Naive B cell (primary cell): ENCODE measurements at regions not wholly inside any gene's neighbourhood (a gene's known extent, or its start where the extent isn't known, plus 50 kb on each side); places are given as distances from the start of the nearest gene placed in this dataset.

Source experiments
- ATAC-seq, 2 donors: fragments of 150-1000 bp; cut with Tn5 transposase; 2 replicates each; pipeline ENCODE4 v1.10.0; 2021; ENCODE audit warnings: low read depth in 2 of 2, mild to moderate bottlenecking in 2 of 2, moderate library complexity in 2 of 2
- DNase-seq: peaks from one replicate; pipeline ENCODE4 v3.0.0; 2022
- H3K27ac Mint-ChIP-seq, 6 donors: one replicate each; pipeline ENCODE4 v1.8.0; 2020 to 2022; ENCODE audit warnings: mild to moderate bottlenecking in 6 of 6, mixed read lengths in 6 of 6, moderate library complexity in 5 of 6, inconsistent platforms in 2 of 6
- H3K27me3 Mint-ChIP-seq, 3 donors: one replicate each; pipeline ENCODE4 v1.8.0; 2021 to 2022; ENCODE audit warnings: mixed read lengths in 3 of 3, mild to moderate bottlenecking in 1 of 3
- H3K36me3 Mint-ChIP-seq, 2 donors: one replicate each; pipeline ENCODE4 v1.8.0; 2020 to 2022; ENCODE audit warnings: mixed read lengths in 2 of 2, inconsistent platforms in 1 of 2, mild to moderate bottlenecking in 1 of 2
- H3K4me1 Mint-ChIP-seq, 3 donors: one replicate each; pipeline ENCODE4 v1.8.0; 2020 to 2022; ENCODE audit warnings: mixed read lengths in 3 of 3, inconsistent platforms in 1 of 3, mild to moderate bottlenecking in 1 of 3, moderate library complexity in 1 of 3
- H3K4me3 Mint-ChIP-seq, 8 donors: one replicate each; pipeline ENCODE4 v1.8.0; 2020 to 2022; ENCODE audit warnings: mild to moderate bottlenecking in 8 of 8, mixed read lengths in 8 of 8, moderate library complexity in 8 of 8, inconsistent platforms in 2 of 8
- H3K9me3 Mint-ChIP-seq, 7 donors: one replicate each; pipeline ENCODE4 v1.8.0; 2020 to 2022; ENCODE audit warnings: mixed read lengths in 7 of 7, mild to moderate bottlenecking in 5 of 7, inconsistent platforms in 2 of 7, moderate library complexity in 1 of 7

DNA sequence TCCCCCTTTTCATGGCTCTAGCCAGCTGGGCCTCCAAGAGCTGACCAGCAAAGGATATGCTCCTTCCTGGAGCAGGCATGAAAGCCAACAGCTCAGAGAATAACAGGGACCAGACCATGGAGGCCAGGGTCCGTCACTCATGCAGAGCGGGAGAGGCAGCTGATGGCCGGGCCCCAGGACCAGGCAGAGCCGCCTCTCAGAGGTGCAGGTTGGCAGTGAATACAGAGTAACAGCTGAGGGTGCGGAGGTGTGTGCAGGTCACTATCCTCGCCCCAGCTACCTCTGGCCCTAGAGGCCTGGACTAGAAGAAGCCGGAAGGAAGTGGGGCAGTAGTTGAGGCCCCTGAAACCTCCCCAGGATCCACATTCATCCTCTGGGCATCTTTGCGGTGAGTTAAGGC is 1377.3 kb downstream of the TBC1D22A start:
- Mint-ChIP-seq H3K36me3 (peaks cover 0 to 7% of the 10 kb centered on the region in 2 donors), H3K4me1 (peaks cover 16 to 30% (median 23%) of the 10 kb centered on the region in 3 donors), H3K27me3 (peaks cover 9 to 20% (median 19%) of the 10 kb centered on the region in 3 donors), H3K4me3 (peak overlapping the region in 1 of 8 donors; percentile 78), H3K27ac (no peak overlapping the region), H3K9me3 (peaks cover 0 to 7% (median 0%) of the 10 kb centered on the region in 7 donors)
- ATAC-seq (no peak), DNase-seq (no peak)

DNA sequence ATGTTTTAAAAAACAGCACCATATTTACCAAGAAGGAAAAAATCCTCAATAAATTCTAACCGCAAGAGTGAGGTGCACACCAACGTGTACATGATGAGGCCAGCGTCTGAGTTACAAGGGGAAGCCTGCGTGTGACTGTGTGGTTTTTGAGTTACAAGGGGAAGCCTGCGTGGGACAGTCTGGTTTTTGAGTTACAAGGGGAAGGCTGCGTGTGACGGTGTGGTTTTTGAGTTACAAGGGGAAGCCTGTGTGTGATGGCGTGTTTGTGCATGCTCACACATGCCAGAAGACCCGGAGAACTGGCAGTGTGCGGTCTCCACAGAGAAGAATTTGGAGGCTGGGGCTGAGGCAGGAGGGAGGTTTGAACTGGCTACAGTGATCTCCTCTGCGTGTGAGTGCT is 1376.4 kb downstream of the TBC1D22A start:
- Mint-ChIP-seq H3K36me3 (peaks cover 0 to 7% of the 10 kb centered on the region in 2 donors), H3K27ac (peak overlapping the region in 4 of 6 donors; percentile 17 to 80 (median 40)), H3K4me1 (peaks cover 12 to 25% (median 16%) of the 10 kb centered on the region in 3 donors), H3K4me3 (peak overlapping the region in 1 of 8 donors; percentile 6), H3K27me3 (peaks cover 9 to 13% (median 10%) of the 10 kb centered on the region in 3 donors), H3K9me3 (peaks cover 0 to 15% (median 2%) of the 10 kb centered on the region in 7 donors)
- ATAC-seq, result peak; percentile 85 to 92
- DNase-seq, result peak; percentile 6

- H3K36me3 Mint-ChIP-seq, result peaks cover 0 to 7% of the 10 kb centered on the region in 2 donors
- DNase-seq, result no peak
- no peak for ATAC-seq
- peak overlapping the region in 1 of 8 donors; percentile 6 for H3K4me3 Mint-ChIP-seq
- peaks cover 6 to 9% (median 9%) of the 10 kb centered on the region in 3 donors for H3K27me3 Mint-ChIP-seq
- peak overlapping the region in 2 of 6 donors; percentile 17 to 41 for H3K27ac Mint-ChIP-seq
- peaks cover 12 to 21% (median 16%) of the 10 kb centered on the region in 3 donors for H3K4me1 Mint-ChIP-seq
- peaks cover 0 to 15% (median 2%) of the 10 kb centered on the region in 7 donors for H3K9me3 Mint-ChIP-seq
Measured at GRCh38 chr22:48138427-48138826, 1376.0 kb downstream of the TBC1D22A start.

DNA sequence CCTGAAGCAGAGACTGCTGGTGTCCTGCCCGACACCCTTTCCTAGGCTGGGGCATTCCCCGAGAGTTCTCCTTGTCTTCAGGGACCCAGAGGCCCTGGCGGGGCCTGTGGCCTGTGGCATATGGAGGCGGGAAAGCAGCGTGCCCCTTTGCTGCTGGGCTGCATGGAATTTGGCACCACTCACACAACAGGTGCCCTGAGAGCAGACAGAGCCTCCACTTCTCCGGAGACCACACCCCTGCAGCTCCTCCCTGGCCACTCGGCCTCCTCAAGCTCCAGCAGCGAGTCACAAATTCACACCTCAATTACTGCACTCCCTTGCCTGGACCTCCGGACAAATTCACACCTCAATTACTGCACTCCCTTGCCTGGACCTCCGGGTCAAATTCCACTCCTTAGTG is 1375.2 kb downstream of the TBC1D22A start:
- H3K27ac Mint-ChIP-seq, result peak overlapping the region in 1 of 6 donors; percentile 15
- peaks cover 12 to 18% (median 16%) of the 10 kb centered on the region in 3 donors for H3K4me1 Mint-ChIP-seq
- H3K9me3 Mint-ChIP-seq, result peaks cover 0 to 9% (median 0%) of the 10 kb centered on the region in 7 donors
- ATAC-seq (no peak), DNase-seq (no peak)
- no peak overlapping the region for H3K4me3 Mint-ChIP-seq
- peaks cover 0 to 1% (median under 1%) of the 10 kb centered on the region in 3 donors for H3K27me3 Mint-ChIP-seq
- no peaks in the 10 kb centered on the region for H3K36me3 Mint-ChIP-seq

GRCh38 chr22:48135592-48135991 is 1373.1 kb downstream of the TBC1D22A start:
- Mint-ChIP-seq H3K36me3 (no peaks in the 10 kb centered on the region), H3K9me3 (peaks cover 0 to 9% (median 2%) of the 10 kb centered on the region in 7 donors)
- DNase-seq, result no peak

GRCh38 chr22:48125416-48125815 is 1363.0 kb downstream of the TBC1D22A start:
- DNase-seq (no peak), ATAC-seq (no peak)
- Mint-ChIP-seq H3K9me3 (peaks cover 0 to 11% (median 4%) of the 10 kb centered on the region in 7 donors), H3K4me3 (no peak overlapping the region), H3K27ac (no peak overlapping the region), H3K27me3 (peaks cover 0 to 5% (median 0%) of the 10 kb centered on the region in 3 donors), H3K36me3 (no peaks in the 10 kb centered on the region), H3K4me1 (peaks cover 6 to 15% (median 8%) of the 10 kb centered on the region in 3 donors)

More at GRCh38 chr22:48135592-48135991, 1373.1 kb downstream of the TBC1D22A start:
- Mint-ChIP-seq H3K4me3 (no peak overlapping the region), H3K27ac (peak overlapping the region in 1 of 6 donors; percentile 47), H3K27me3 (peaks cover 0 to 13% (median 7%) of the 10 kb centered on the region in 3 donors), H3K4me1 (peaks cover 15 to 24% (median 16%) of the 10 kb centered on the region in 3 donors)
- no peak for ATAC-seq

- Mint-ChIP-seq H3K36me3 (no peaks in the 10 kb centered on the region), H3K9me3 (peaks cover 0 to 11% (median 5%) of the 10 kb centered on the region in 7 donors)
- no peak for DNase-seq
Measured at GRCh38 chr22:48121984-48122383, 1359.5 kb downstream of the TBC1D22A start.

DNA sequence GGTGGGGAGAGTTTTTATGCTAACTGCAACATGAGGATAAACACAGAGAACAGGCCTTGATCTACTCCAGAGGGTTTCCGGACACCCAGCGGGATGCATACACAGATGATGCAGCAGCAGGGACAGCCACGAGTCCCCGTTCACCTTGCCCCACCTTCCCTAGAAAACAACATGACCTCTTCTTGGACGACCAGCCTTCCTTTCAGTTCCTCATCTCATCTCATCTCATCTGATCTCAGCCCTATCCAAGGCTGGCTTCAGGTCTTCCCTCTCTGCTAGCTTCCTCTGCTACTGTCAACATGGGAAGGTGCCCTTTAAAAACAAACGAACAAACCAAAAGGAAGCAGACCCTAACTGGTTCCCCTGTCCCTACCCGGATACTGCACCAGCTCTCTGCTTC is 1356.2 kb downstream of the TBC1D22A start:
- DNase-seq, result no peak
- Mint-ChIP-seq H3K27ac (peak overlapping the region in 3 of 6 donors; percentile 21 to 79 (median 35)), H3K4me3 (peak overlapping the region in 5 of 8 donors; percentile 7 to 55 (median 26)), H3K36me3 (no peaks in the 10 kb centered on the region), H3K4me1 (peaks cover 23 to 26% (median 23%) of the 10 kb centered on the region in 3 donors), H3K27me3 (no peaks in the 10 kb centered on the region), H3K9me3 (peaks cover 3 to 11% (median 7%) of the 10 kb centered on the region in 7 donors)
- ATAC-seq, result peak; percentile 55 to 61

More at GRCh38 chr22:48121984-48122383, 1359.5 kb downstream of the TBC1D22A start:
- no peak for ATAC-seq
- peaks cover 0 to 5% (median 0%) of the 10 kb centered on the region in 3 donors for H3K27me3 Mint-ChIP-seq
- H3K27ac Mint-ChIP-seq, result no peak overlapping the region
- peaks cover 17 to 26% (median 22%) of the 10 kb centered on the region in 3 donors for H3K4me1 Mint-ChIP-seq
- no peak overlapping the region for H3K4me3 Mint-ChIP-seq

GRCh38 chr22:48116871-48117270 is 1354.4 kb downstream of the TBC1D22A start:
- H3K27me3 Mint-ChIP-seq, result no peaks in the 10 kb centered on the region
- DNase-seq (no peak), ATAC-seq (no peak)
- peaks cover 1 to 16% (median 9%) of the 10 kb centered on the region in 7 donors for H3K9me3 Mint-ChIP-seq
- peaks cover 0 to 8% of the 10 kb centered on the region in 2 donors for H3K36me3 Mint-ChIP-seq
- peak overlapping the region in 2 of 6 donors; percentile 63 to 73 for H3K27ac Mint-ChIP-seq
- no peak overlapping the region for H3K4me3 Mint-ChIP-seq
- H3K4me1 Mint-ChIP-seq, result peaks cover 28 to 32% (median 29%) of the 10 kb centered on the region in 3 donors

- Mint-ChIP-seq H3K4me3 (peak overlapping the region in 1 of 8 donors; percentile 46), H3K27ac (peak overlapping the region in 1 of 6 donors; percentile 32)
- ATAC-seq, result no peak
Measured at GRCh38 chr22:48112687-48113521, 1350.5 kb downstream of the TBC1D22A start.

GRCh38 chr22:48106715-48107259 is 1344.3 kb downstream of the TBC1D22A start:
- ATAC-seq, result no peak
- no peak for DNase-seq
- Mint-ChIP-seq H3K4me1 (peaks cover 11 to 25% (median 20%) of the 10 kb centered on the region in 3 donors), H3K9me3 (peaks cover 0 to 18% (median 9%) of the 10 kb centered on the region in 7 donors), H3K36me3 (peaks cover 5 to 14% of the 10 kb centered on the region in 2 donors), H3K4me3 (no peak overlapping the region), H3K27ac (no peak overlapping the region), H3K27me3 (peaks cover 0 to 5% (median 0%) of the 10 kb centered on the region in 3 donors)

More at GRCh38 chr22:48112687-48113521, 1350.5 kb downstream of the TBC1D22A start:
- DNase-seq, result no peak
- Mint-ChIP-seq H3K9me3 (peaks cover 3 to 31% (median 16%) of the 10 kb centered on the region in 7 donors), H3K36me3 (peaks cover 6 to 13% of the 10 kb centered on the region in 2 donors), H3K4me1 (peaks cover 10 to 15% (median 13%) of the 10 kb centered on the region in 3 donors), H3K27me3 (no peaks in the 10 kb centered on the region)

DNA sequence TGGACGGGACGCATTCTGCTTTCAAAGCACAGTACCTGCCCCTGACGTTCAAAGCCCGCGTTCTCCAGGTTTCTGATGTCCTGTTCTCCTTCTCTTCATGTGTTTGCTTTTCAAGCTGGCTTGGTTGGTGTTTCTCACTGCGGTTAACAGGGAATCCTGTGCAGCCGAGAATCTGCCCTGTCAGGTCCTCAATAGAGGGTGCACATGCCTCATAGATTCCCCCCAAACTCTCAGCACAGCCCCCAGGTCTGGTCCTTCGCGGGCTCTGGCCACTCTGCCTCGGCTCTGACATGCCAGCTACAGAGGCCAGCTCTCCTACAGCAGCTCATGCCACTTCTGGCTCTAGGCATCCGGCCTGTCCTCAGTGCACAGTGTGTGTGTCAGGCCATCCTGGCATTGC is 1343.8 kb downstream of the TBC1D22A start:
- Mint-ChIP-seq H3K4me1 (peaks cover 12 to 29% (median 26%) of the 10 kb centered on the region in 3 donors), H3K4me3 (peak overlapping the region in 1 of 8 donors; percentile 26), H3K36me3 (peaks cover 5 to 14% of the 10 kb centered on the region in 2 donors), H3K27ac (peak overlapping the region in 1 of 6 donors; percentile 6), H3K27me3 (peaks cover 0 to 5% (median 0%) of the 10 kb centered on the region in 3 donors), H3K9me3 (peaks cover 0 to 18% (median 9%) of the 10 kb centered on the region in 7 donors)
- DNase-seq, result no peak
- no peak for ATAC-seq

GRCh38 chr22:48105259-48105658 is 1342.8 kb downstream of the TBC1D22A start:
- peaks cover 4 to 18% (median 9%) of the 10 kb centered on the region in 7 donors for H3K9me3 Mint-ChIP-seq
- H3K4me1 Mint-ChIP-seq, result peaks cover 21 to 39% (median 35%) of the 10 kb centered on the region in 3 donors
- H3K36me3 Mint-ChIP-seq, result peaks cover 5 to 22% of the 10 kb centered on the region in 2 donors
- peaks cover 0 to 5% (median 0%) of the 10 kb centered on the region in 3 donors for H3K27me3 Mint-ChIP-seq
- no peak overlapping the region for H3K27ac Mint-ChIP-seq
- H3K4me3 Mint-ChIP-seq, result no peak overlapping the region
- no peak for DNase-seq
- ATAC-seq, result no peak
